ENCODE measurements at regions not wholly inside any gene's neighbourhood (a gene's known extent, or its start where the extent isn't known, plus 50 kb on each side); places are given as distances from the start of the nearest gene placed in this dataset.

DNA sequence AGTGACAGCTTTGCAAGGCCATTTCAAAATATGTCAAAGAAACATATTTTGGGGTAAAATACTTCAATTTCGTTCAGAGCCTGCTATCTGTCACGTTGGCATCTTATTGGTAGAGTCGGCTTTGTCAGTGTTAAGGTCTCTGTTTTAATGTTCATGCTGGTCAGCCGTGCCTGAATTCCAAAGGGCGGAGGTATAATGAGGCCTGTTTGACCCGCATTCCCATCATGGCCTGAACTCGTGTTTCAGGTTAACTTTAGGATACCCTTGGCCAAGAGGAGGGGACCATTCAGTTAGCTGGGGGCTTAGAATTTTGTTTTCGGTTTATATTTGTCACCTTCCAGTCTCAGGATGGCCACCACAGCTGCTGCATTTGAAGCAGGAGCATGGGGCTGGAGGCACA is 236.4 kb downstream of the NFATC2 start:
- Histone ChIP-seq H3K36me3 (ENCODE audit: control insufficient read depth, insufficient read depth, low read length) (no peaks in the 10 kb centered on the region), H3K4me3 (ENCODE audit: insufficient read depth, low read depth, low read length, poor library complexity, severe bottlenecking) (no peak overlapping the region), H3K27ac (ENCODE audit: insufficient read depth, low read length, poor library complexity, severe bottlenecking) (no peak overlapping the region), H3K4me1 (ENCODE audit: control insufficient read depth, insufficient read depth, low read length, poor library complexity, severe bottlenecking) (peaks cover 5% of the 10 kb centered on the region), H3K27me3 (replicated peaks; ENCODE audit: control insufficient read depth, insufficient read depth, low read length, poor library complexity, severe bottlenecking) (no peaks in the 10 kb centered on the region), H3K9me3 (ENCODE audit: control insufficient read depth, low read length) (no peaks in the 10 kb centered on the region)
- no peak for DNase-seq

DNA sequence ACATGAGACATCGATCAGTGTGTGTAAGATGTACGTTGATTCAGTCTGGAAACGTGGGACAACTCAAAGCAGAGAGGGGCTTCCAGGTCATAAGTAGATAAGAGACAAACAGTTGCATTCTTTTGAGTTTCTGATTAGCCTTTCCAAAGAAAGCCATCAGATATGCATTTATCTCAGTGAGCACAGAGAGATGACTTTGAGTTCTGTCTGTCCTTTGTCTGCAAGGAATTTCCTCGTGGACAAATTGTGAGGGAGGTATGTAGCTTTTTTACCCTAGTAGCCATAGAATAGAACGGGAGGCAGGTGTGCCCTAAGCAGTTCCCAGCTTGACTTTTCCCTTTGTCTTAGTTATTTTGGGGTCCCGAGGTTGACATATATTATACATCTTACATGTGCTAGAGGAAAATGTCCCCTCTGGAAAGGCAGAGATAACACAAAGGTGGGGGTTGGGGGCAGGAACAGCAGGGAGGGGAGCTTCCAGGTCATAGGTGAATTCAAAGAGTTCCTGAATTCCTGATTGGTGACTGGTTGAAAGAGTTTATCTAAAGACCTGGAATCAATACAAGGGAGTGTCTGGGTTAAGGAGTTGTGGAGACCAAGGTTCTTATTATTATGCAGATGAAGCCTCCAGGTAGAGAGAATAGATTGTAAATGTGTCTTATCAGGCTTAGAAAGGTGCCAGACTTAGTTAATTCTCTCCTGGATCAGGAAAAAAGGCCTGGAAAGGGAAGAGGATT is 237.0 kb downstream of the NFATC2 start:
- Histone ChIP-seq H3K9me3 (ENCODE audit: control insufficient read depth, low read length) (no peaks in the 10 kb centered on the region), H3K27me3 (replicated peaks; ENCODE audit: control insufficient read depth, insufficient read depth, low read length, poor library complexity, severe bottlenecking) (no peaks in the 10 kb centered on the region), H3K4me3 (ENCODE audit: insufficient read depth, low read depth, low read length, poor library complexity, severe bottlenecking) (no peak overlapping the region), H3K36me3 (ENCODE audit: control insufficient read depth, insufficient read depth, low read length) (no peaks in the 10 kb centered on the region), H3K27ac (ENCODE audit: insufficient read depth, low read length, poor library complexity, severe bottlenecking) (no peak overlapping the region), H3K4me1 (ENCODE audit: control insufficient read depth, insufficient read depth, low read length, poor library complexity, severe bottlenecking) (peaks cover 5% of the 10 kb centered on the region)
- no peak for DNase-seq

DNA sequence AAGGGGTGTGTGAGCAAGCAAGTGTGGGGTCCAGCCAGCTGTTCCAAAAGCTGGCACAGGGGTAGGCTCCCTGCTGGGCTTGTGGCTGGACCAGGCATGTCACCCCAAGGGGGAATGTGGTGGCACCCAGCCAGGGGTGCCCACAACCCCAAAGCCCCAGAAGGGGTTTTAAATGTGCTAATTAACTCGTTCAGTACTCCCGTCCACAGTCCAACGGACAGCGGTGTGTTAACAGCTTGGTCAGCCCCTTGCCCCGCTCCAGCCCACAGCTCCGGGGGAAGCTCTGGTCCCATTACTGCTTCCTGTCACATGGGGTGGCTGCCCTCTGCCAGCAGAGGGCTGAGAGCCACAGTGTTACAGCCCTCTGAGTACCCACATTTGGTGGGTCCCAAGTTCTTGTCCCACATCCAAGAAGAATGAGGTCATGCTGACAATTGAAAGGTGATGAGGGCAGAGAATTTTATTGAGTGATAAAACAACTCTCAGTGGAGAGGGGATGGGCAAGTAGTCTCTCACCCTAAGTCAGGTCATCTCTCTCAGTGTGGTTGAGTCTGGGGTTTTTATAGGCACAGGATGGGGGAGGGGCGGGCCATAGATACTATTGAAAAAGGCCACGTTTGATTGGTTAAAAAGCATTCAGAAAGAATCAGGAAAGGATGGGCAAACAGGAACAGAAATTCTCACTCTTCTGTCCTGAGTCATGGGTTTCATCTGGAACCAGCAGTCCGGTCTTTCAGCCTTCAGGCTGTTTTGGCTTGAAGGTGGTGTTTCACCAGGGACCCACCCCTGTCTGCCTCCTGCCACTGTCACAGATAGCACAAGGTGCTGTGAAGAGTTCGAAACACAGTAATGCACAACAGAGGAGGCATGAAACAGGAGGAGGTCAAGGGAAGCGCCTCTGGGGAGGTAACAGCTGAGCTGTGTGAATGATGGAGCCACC is 238.5 kb downstream of the NFATC2 start:
- H3K36me3 ChIP-seq (ENCODE audit: control insufficient read depth, insufficient read depth, low read length), result no peaks in the 10 kb centered on the region
- no peak overlapping the region for H3K4me3 ChIP-seq (ENCODE audit: insufficient read depth, low read depth, low read length, poor library complexity, severe bottlenecking)
- no peak overlapping the region for H3K27ac ChIP-seq (ENCODE audit: insufficient read depth, low read length, poor library complexity, severe bottlenecking)
- DNase-seq, result no peak
- H3K27me3 ChIP-seq (replicated peaks; ENCODE audit: control insufficient read depth, insufficient read depth, low read length, poor library complexity, severe bottlenecking), result no peaks in the 10 kb centered on the region
- H3K4me1 ChIP-seq (ENCODE audit: control insufficient read depth, insufficient read depth, low read length, poor library complexity, severe bottlenecking), result peaks cover 5% of the 10 kb centered on the region
- H3K9me3 ChIP-seq (ENCODE audit: control insufficient read depth, low read length), result no peaks in the 10 kb centered on the region

DNA sequence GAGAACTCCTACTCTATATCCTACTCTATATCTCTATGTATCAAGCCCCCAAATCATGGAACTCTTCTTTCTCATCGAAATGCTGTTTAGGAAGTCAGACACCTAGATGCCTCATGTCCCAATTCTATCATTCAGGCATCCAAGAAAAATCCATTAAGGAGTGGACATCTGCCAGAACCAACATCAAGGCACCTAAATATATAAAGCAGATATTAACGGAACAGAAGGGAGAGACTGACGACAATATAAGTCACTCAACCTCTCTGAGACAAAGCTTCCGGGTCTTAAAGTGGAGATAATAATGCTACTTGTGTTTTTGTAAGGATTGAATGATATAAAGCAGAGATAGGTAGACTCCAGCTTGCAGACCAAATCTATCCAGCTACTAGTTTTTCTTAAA is 241.5 kb downstream of the NFATC2 start:
- no peaks in the 10 kb centered on the region for H3K27me3 ChIP-seq (replicated peaks; ENCODE audit: control insufficient read depth, insufficient read depth, low read length, poor library complexity, severe bottlenecking)
- no peaks in the 10 kb centered on the region for H3K36me3 ChIP-seq (ENCODE audit: control insufficient read depth, insufficient read depth, low read length)
- H3K4me1 ChIP-seq (ENCODE audit: control insufficient read depth, insufficient read depth, low read length, poor library complexity, severe bottlenecking), result no peaks in the 10 kb centered on the region

DNA sequence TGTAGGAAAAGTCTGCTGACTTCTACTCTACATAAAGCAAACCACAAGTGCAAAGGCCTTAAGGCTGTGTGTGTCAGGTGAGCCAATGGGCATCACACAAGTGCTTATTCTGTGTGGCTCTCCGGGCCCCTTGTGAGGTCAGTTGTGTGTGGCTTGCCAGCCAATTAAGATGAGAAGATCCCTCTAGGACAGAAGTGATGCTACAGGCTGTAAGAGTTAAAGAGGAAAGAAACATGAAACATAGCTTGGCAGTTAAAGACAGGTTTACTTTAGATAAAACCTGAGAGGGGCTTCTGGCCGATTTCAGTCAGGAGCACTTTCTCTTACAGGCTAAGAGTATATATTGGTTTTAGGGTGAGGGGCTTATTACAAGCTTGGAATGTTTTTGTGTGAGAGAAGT is 242.4 kb downstream of the NFATC2 start:
- DNase-seq, result no peak
- H3K4me3 ChIP-seq (ENCODE audit: insufficient read depth, low read depth, low read length, poor library complexity, severe bottlenecking), result no peak overlapping the region
- no peak overlapping the region for H3K27ac ChIP-seq (ENCODE audit: insufficient read depth, low read length, poor library complexity, severe bottlenecking)
- H3K27me3 ChIP-seq (replicated peaks; ENCODE audit: control insufficient read depth, insufficient read depth, low read length, poor library complexity, severe bottlenecking), result no peaks in the 10 kb centered on the region
- no peaks in the 10 kb centered on the region for H3K4me1 ChIP-seq (ENCODE audit: control insufficient read depth, insufficient read depth, low read length, poor library complexity, severe bottlenecking)
- H3K9me3 ChIP-seq (ENCODE audit: control insufficient read depth, low read length), result no peaks in the 10 kb centered on the region
- H3K36me3 ChIP-seq (ENCODE audit: control insufficient read depth, insufficient read depth, low read length), result no peaks in the 10 kb centered on the region

More for the DNA sequence above, 241.5 kb downstream of the NFATC2 start:
- DNase-seq, result no peak
- Histone ChIP-seq H3K4me3 (ENCODE audit: insufficient read depth, low read depth, low read length, poor library complexity, severe bottlenecking) (no peak overlapping the region), H3K27ac (ENCODE audit: insufficient read depth, low read length, poor library complexity, severe bottlenecking) (no peak overlapping the region), H3K9me3 (ENCODE audit: control insufficient read depth, low read length) (no peaks in the 10 kb centered on the region)

DNA sequence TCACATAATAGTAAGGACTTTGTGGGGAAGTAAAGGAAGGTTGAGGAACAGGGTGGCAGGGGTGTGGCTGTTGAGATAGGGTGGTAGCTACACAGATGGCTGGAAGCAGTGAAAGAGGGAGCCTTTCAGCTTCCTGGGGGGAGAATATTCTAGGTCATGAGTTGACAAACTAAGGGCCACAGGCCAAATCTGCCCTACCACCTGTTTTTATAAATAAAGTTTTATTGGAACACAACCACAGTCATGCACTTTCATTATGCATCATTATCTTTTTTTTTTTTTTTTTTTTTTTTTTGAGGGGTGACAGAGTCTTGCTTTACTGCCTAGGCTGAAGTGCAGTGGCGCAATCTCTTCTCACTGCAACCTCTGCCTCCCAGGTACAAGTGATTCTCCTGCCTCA is 243.1 kb downstream of the NFATC2 start:
- no peaks in the 10 kb centered on the region for H3K27me3 ChIP-seq (replicated peaks; ENCODE audit: control insufficient read depth, insufficient read depth, low read length, poor library complexity, severe bottlenecking)
- no peak for DNase-seq

DNA sequence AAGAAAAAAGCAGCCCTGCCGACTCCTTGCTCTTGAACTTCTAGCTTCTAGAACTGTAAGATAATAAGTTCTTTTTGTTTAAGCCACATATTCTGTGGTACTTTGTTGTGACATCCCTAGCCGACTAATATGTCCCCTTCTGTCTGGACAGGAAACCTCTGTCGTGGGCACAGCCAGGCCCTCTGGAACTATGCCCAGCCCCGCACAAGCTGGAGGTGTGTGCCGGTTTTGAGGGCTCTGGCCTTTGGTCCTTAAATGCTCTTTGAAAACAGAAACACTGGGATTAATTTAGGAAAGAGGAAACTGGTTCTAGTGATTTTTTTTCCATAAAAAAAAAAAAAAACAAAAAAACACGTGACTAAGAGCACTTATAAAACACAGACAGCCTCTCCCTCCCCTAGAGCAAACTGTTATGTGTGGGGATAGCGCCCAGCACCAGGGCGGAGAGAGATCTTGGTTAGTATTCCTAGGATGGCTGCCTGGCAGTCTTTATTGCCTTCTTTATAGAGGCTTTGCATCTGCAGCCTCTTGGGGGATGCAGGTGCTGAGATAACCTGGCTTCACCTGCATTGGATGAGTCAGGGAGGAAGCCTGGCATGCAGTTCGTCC is 244.3 kb downstream of the NFATC2 start:
- no peaks in the 10 kb centered on the region for H3K4me1 ChIP-seq (ENCODE audit: control insufficient read depth, insufficient read depth, low read length, poor library complexity, severe bottlenecking)
- H3K9me3 ChIP-seq (ENCODE audit: control insufficient read depth, low read length), result no peaks in the 10 kb centered on the region
- no peak overlapping the region for H3K27ac ChIP-seq (ENCODE audit: insufficient read depth, low read length, poor library complexity, severe bottlenecking)
- H3K4me3 ChIP-seq (ENCODE audit: insufficient read depth, low read depth, low read length, poor library complexity, severe bottlenecking), result no peak overlapping the region
- no peak for DNase-seq
- H3K27me3 ChIP-seq (replicated peaks; ENCODE audit: control insufficient read depth, insufficient read depth, low read length, poor library complexity, severe bottlenecking), result no peaks in the 10 kb centered on the region
- H3K36me3 ChIP-seq (ENCODE audit: control insufficient read depth, insufficient read depth, low read length), result no peaks in the 10 kb centered on the region

More for the DNA sequence above, 243.1 kb downstream of the NFATC2 start:
- Histone ChIP-seq H3K27ac (ENCODE audit: insufficient read depth, low read length, poor library complexity, severe bottlenecking) (no peak overlapping the region), H3K36me3 (ENCODE audit: control insufficient read depth, insufficient read depth, low read length) (no peaks in the 10 kb centered on the region), H3K9me3 (ENCODE audit: control insufficient read depth, low read length) (no peaks in the 10 kb centered on the region), H3K4me1 (ENCODE audit: control insufficient read depth, insufficient read depth, low read length, poor library complexity, severe bottlenecking) (no peaks in the 10 kb centered on the region), H3K4me3 (ENCODE audit: insufficient read depth, low read depth, low read length, poor library complexity, severe bottlenecking) (no peak overlapping the region)

DNA sequence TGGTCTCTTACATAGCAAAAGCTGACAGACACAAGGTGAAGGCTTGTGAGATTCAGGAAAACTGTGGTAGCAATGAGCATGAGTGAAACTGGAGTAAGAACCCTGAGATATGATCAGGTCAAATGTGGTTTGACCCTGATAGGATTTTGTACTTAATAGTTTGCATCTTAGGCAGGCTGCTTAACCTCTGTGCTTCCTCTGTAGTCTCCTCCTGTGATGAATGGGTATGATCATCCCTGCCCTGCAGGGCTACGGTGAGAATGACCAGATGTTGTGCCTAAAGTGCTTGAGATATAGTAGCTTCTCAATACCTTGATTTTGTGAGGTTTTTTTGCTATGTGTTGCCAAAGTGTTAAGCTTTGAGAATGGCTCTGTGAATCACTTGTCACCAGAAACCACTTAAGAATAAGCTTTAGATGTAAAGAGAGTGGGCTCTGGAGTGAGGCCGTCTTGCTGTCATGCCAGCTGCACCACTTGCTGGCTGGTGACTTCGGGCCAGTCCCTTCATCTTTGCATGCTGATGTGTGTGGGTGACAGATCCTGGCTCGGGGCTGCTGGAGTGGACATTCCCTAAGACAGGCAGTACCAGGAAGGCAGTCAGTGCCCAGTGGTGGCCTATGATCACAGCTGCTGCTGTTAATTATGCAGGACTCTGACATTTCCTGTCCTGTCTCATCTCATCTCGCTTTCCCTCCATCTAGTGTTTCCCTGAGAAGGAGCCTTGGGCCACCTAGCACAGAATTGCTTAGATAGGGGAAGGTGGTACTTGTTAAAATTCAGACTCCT is 254.7 kb downstream of the NFATC2 start:
- no peak for DNase-seq
- H3K27me3 ChIP-seq (replicated peaks; ENCODE audit: control insufficient read depth, insufficient read depth, low read length, poor library complexity, severe bottlenecking), result no peaks in the 10 kb centered on the region
- H3K27ac ChIP-seq (ENCODE audit: insufficient read depth, low read length, poor library complexity, severe bottlenecking), result no peak overlapping the region
- no peaks in the 10 kb centered on the region for H3K4me1 ChIP-seq (ENCODE audit: control insufficient read depth, insufficient read depth, low read length, poor library complexity, severe bottlenecking)
- H3K36me3 ChIP-seq (ENCODE audit: control insufficient read depth, insufficient read depth, low read length), result no peaks in the 10 kb centered on the region
- H3K9me3 ChIP-seq (ENCODE audit: control insufficient read depth, low read length), result no peaks in the 10 kb centered on the region
- no peak overlapping the region for H3K4me3 ChIP-seq (ENCODE audit: insufficient read depth, low read depth, low read length, poor library complexity, severe bottlenecking)

DNA sequence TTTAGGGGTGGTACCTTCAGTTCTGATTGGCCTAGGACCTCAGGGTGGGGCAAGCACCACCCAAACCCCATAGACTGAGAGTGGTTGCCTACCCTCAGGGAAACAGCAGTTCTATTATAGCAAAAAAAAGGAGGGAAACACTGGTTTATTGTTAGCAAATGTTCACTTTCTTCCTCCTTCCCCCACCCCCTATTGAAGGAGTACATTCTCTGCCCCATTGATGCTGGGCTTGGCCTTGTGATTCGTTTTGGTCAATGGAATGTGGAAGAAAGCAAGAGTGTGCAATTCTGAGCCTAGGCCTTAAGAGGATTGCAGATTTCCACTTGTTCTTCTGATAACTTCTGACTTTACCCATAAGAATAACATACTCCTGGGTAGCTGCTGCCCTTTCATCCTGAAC is 255.8 kb downstream of the NFATC2 start:
- DNase-seq, result no peak
- H3K27me3 ChIP-seq (replicated peaks; ENCODE audit: control insufficient read depth, insufficient read depth, low read length, poor library complexity, severe bottlenecking), result no peaks in the 10 kb centered on the region
- H3K4me1 ChIP-seq (ENCODE audit: control insufficient read depth, insufficient read depth, low read length, poor library complexity, severe bottlenecking), result no peaks in the 10 kb centered on the region
- no peaks in the 10 kb centered on the region for H3K36me3 ChIP-seq (ENCODE audit: control insufficient read depth, insufficient read depth, low read length)
- H3K4me3 ChIP-seq (ENCODE audit: insufficient read depth, low read depth, low read length, poor library complexity, severe bottlenecking), result no peak overlapping the region
- H3K9me3 ChIP-seq (ENCODE audit: control insufficient read depth, low read length), result no peaks in the 10 kb centered on the region
- no peak overlapping the region for H3K27ac ChIP-seq (ENCODE audit: insufficient read depth, low read length, poor library complexity, severe bottlenecking)
